Hepatocyte (in vitro differentiated cells): ENCODE measurements at regions not wholly inside any gene's neighbourhood (a gene's known extent, or its start where the extent isn't known, plus 50 kb on each side); places are given as distances from the start of the nearest gene placed in this dataset.

ENCODE experiments used
- DNase-seq: peaks from one replicate; pipeline ENCODE4 v3.0.0-alpha.2; 2016; ENCODE audit warnings: low spot score
- H2AFZ ChIP-seq: fragments of 200-600 bp; sonication (generic); 2 replicates; pipeline ENCODE4 v1.6.0; 2016; ENCODE audit warnings: antibody characterized with exemption, mild to moderate bottlenecking
- H3K27ac ChIP-seq: fragments of 200-600 bp; sonication (generic); 2 replicates; pipeline ENCODE4 v1.5.1; 2016; ENCODE audit warnings: mild to moderate bottlenecking
- H3K27me3 ChIP-seq: fragments of 200-600 bp; sonication (generic); 2 replicates; pipeline ENCODE4 v1.6.1; 2016
- H3K36me3 ChIP-seq: fragments of 200-600 bp; sonication (generic); replicated peaks from 2 replicates; pipeline ENCODE4 v1.5.1; 2016; ENCODE audit warnings: low read depth; ENCODE audit not compliant: insufficient read depth
- H3K4me1 ChIP-seq: fragments of 200-600 bp; sonication (generic); 2 replicates; pipeline ENCODE4 v1.5.1; 2016; ENCODE audit warnings: mild to moderate bottlenecking, moderate library complexity; ENCODE audit not compliant: insufficient read depth
- H3K4me2 ChIP-seq: fragments of 200-600 bp; sonication (generic); 2 replicates; pipeline ENCODE4 v1.6.0; 2016
- H3K4me3 ChIP-seq: fragments of 200-600 bp; sonication (generic); 2 replicates; pipeline ENCODE4 v1.5.1; 2016; ENCODE audit warnings: mild to moderate bottlenecking
- H3K79me2 ChIP-seq: fragments of 200-600 bp; sonication (generic); 2 replicates; pipeline ENCODE4 v1.6.0; 2017; ENCODE audit warnings: mild to moderate bottlenecking
- H3K9me2 ChIP-seq: fragments of 200-600 bp; sonication (generic); replicated peaks from 2 replicates; pipeline ENCODE4 v1.6.0; 2017; ENCODE audit warnings: mild to moderate bottlenecking; ENCODE audit not compliant: insufficient read depth
- H3K9me3 ChIP-seq: fragments of 200-600 bp; sonication (generic); 2 replicates; pipeline ENCODE4 v1.5.1; 2016; ENCODE audit warnings: low read depth, mild to moderate bottlenecking
- H4K20me1 ChIP-seq: fragments of 200-600 bp; sonication (generic); 2 replicates; pipeline ENCODE4 v1.6.0; 2016; ENCODE audit warnings: mild to moderate bottlenecking; ENCODE audit not compliant: insufficient read depth, poor library complexity, severe bottlenecking
- EZH2 ChIP-seq: fragments of 200-600 bp; sonication (generic); IDR thresholded peaks from 2 replicates; pipeline ENCODE4 v1.6.1; 2016; ENCODE audit warnings: antibody characterized with exemption, mild to moderate bottlenecking, borderline replicate concordance
- EZH2phosphoT487 ChIP-seq: fragments of 200-600 bp; sonication (generic); IDR thresholded peaks from one replicate; pipeline ENCODE4 v1.6.1; 2018; ENCODE audit warnings: antibody characterized with exemption, mild to moderate bottlenecking, low read depth, moderate library complexity; ENCODE audit not compliant: unreplicated experiment, severe bottlenecking
- WGBS: methylation state at CpG from one replicate; pipeline ENCODE4 v1.1.6; 2016; ENCODE audit warnings: low lambda C conversion rate; ENCODE audit errors: missing lambda C conversion rate; 5-methylcytosine and 5-hydroxymethylcytosine counted together
- TF ChIP-seq, protein P1 (sequence below): fragments of 200-600 bp; sonication (generic); IDR thresholded peaks from 2 replicates; pipeline ENCODE4 v1.5.1; 2016; ENCODE audit warnings: antibody characterized with exemption, mild to moderate bottlenecking; ENCODE audit not compliant: poor library complexity

- 80% methylated on average over 5 of the region's 5 CpGs for WGBS
- no peak for DNase-seq
Observed at GRCh38 chr18:2417861-2418610, 153.3 kb downstream of the METTL4 start.

DNA sequence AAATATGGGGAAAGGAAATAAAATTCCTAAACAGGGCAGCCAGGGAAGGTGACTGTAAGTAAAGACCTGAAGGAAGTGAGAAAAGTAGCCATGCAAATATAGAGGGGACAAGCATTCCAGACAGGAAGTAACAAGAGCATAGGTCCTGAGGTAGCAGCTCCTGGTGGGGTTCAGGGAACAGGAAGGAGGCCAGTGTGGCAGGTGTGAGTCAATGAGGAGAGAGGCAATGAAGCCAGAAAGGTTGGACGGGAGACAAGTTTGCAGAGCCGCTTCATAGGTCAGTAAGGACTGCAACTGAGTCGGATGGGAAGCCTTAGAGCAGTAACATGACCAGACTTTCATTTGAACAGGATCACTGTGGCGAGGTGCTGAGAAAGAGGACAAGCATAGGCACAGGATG is 150.9 kb downstream of the METTL4 start:
- Histone ChIP-seq H3K9me2 (no peaks in the 10 kb centered on the region), H3K36me3 (no peaks in the 10 kb centered on the region), H3K27me3 (no peaks in the 10 kb centered on the region), H3K27ac (no peak overlapping the region), H3K79me2 (no peaks in the 10 kb centered on the region), H2AFZ (no peak overlapping the region), H3K4me3 (no peak overlapping the region), H3K4me2 (no peak overlapping the region), H3K9me3 (no peaks in the 10 kb centered on the region), H3K4me1 (no peaks in the 10 kb centered on the region), H4K20me1 (no peaks in the 10 kb centered on the region)
- TF ChIP-seq, protein P1, sequence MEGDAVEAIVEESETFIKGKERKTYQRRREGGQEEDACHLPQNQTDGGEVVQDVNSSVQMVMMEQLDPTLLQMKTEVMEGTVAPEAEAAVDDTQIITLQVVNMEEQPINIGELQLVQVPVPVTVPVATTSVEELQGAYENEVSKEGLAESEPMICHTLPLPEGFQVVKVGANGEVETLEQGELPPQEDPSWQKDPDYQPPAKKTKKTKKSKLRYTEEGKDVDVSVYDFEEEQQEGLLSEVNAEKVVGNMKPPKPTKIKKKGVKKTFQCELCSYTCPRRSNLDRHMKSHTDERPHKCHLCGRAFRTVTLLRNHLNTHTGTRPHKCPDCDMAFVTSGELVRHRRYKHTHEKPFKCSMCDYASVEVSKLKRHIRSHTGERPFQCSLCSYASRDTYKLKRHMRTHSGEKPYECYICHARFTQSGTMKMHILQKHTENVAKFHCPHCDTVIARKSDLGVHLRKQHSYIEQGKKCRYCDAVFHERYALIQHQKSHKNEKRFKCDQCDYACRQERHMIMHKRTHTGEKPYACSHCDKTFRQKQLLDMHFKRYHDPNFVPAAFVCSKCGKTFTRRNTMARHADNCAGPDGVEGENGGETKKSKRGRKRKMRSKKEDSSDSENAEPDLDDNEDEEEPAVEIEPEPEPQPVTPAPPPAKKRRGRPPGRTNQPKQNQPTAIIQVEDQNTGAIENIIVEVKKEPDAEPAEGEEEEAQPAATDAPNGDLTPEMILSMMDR, result no peak
- TF ChIP-seq EZH2phosphoT487 (no peak), EZH2 (no peak)
- WGBS, result 96% methylated on average over 4 of the region's 4 CpGs
- DNase-seq, result no peak

More at GRCh38 chr18:2417861-2418610, 153.3 kb downstream of the METTL4 start:
- no peaks in the 10 kb centered on the region for H3K27me3 ChIP-seq
- H3K79me2 ChIP-seq, result no peaks in the 10 kb centered on the region
- no peaks in the 10 kb centered on the region for H3K36me3 ChIP-seq
- H3K9me2 ChIP-seq, result no peaks in the 10 kb centered on the region
- H2AFZ ChIP-seq, result no peak overlapping the region
- no peaks in the 10 kb centered on the region for H3K9me3 ChIP-seq
- TF ChIP-seq EZH2, result no peak
- TF ChIP-seq EZH2phosphoT487, result no peak
- TF ChIP-seq, protein P1, result no peak
- no peak overlapping the region for H3K4me3 ChIP-seq
- no peak overlapping the region for H3K27ac ChIP-seq
- H3K4me1 ChIP-seq, result no peaks in the 10 kb centered on the region
- no peak overlapping the region for H3K4me2 ChIP-seq
- no peaks in the 10 kb centered on the region for H4K20me1 ChIP-seq

DNA sequence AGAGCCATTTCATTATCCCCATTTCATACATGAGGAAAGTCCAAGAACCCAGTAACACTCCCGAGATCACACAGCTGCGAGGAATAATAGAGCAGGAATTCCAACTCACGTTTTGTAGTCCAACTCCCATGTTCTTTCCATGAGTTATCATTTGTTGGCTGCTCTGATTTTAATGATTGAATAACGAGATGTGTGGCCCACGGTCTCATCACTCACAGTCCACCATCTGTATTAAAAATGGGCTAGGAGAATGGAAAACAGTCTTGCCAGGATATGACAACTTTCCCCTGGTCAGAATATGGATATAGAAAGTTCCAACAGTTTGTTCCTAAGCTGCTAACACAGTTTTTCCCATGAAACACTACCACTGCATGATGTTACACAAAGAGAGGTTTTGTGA is 147.5 kb downstream of the METTL4 start:
- Histone ChIP-seq H3K9me3 (no peaks in the 10 kb centered on the region), H3K4me3 (no peak overlapping the region), H3K79me2 (no peaks in the 10 kb centered on the region), H3K9me2 (no peaks in the 10 kb centered on the region), H4K20me1 (no peaks in the 10 kb centered on the region), H3K4me2 (no peak overlapping the region), H3K4me1 (no peaks in the 10 kb centered on the region), H3K27ac (no peak overlapping the region), H2AFZ (no peak overlapping the region), H3K27me3 (no peaks in the 10 kb centered on the region), H3K36me3 (no peaks in the 10 kb centered on the region)
- TF ChIP-seq, protein P1, result no peak
- TF ChIP-seq EZH2 (no peak), EZH2phosphoT487 (no peak)
- no peak for DNase-seq
- 88% methylated on average over 5 of the region's 5 CpGs for WGBS
